ENCODE measurements at regions not wholly inside any gene's neighbourhood (a gene's known extent, or its start where the extent isn't known, plus 50 kb on each side); places are given as distances from the start of the nearest gene placed in this dataset.

DNA sequence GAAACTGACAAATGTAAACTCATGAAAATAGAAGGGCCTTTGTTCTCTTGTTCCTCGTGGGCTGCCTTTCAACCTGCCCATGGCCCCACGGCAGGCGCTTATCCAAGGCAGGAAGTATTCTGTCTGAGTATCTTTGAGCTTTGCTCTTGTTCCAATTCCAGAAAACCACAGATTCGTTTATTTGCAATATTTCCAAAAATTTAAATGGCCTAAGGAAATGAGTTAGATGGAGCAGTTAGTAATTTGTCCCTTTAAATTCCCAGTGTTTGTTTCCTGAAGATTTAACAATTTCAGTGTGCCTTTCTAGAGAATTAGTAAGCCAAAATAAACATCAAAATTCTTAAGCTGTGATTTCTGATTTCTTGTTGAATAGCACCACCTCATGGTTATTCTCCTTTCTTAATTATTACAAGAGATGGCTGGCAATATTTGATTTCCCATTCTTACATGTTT lies 299.4 kb upstream of the RASA1 start:
- peak overlapping the region in 1 of 7 donors; percentile 31 for H3K27ac Mint-ChIP-seq
- peaks cover 18 to 20% of the 10 kb centered on the region in 2 donors for H3K4me1 ChIP-seq (ENCODE audit: control insufficient read depth in 1 of 2, insufficient read depth in 2 of 2, low read length in 2 of 2)
- intact Hi-C loops (cut with micrococcal nuclease), result no loop called here
- no peak overlapping the region for H3K9ac ChIP-seq (ENCODE audit: insufficient read depth, low read length, poor library complexity, severe bottlenecking)
- H3K4me1 Mint-ChIP-seq, result peaks cover 19% of the 10 kb centered on the region
- H3K9me3 ChIP-seq (replicated peaks in 1 of 2; ENCODE audit: control insufficient read depth in 1 of 2, insufficient read depth in 1 of 2, low read length in 2 of 2), result no peaks in the 10 kb centered on the region
- TF ChIP-seq, protein P1, sequence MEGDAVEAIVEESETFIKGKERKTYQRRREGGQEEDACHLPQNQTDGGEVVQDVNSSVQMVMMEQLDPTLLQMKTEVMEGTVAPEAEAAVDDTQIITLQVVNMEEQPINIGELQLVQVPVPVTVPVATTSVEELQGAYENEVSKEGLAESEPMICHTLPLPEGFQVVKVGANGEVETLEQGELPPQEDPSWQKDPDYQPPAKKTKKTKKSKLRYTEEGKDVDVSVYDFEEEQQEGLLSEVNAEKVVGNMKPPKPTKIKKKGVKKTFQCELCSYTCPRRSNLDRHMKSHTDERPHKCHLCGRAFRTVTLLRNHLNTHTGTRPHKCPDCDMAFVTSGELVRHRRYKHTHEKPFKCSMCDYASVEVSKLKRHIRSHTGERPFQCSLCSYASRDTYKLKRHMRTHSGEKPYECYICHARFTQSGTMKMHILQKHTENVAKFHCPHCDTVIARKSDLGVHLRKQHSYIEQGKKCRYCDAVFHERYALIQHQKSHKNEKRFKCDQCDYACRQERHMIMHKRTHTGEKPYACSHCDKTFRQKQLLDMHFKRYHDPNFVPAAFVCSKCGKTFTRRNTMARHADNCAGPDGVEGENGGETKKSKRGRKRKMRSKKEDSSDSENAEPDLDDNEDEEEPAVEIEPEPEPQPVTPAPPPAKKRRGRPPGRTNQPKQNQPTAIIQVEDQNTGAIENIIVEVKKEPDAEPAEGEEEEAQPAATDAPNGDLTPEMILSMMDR (IDR thresholded peaks at IDR 0.05), result peak; percentile 64
- no peak overlapping the region for H3K4me2 ChIP-seq (replicated peaks; ENCODE audit: extremely low read depth, low read length, poor library complexity, severe bottlenecking)
- peaks cover 1 to 6% (median 2%) of the 10 kb centered on the region in 3 donors for H3K27me3 Mint-ChIP-seq (ENCODE audit: low read depth in 3 of 3)
- H3K27me3 ChIP-seq (ENCODE audit: control insufficient read depth in 2 of 2, insufficient read depth in 2 of 2, low read length in 2 of 2), result no peaks in the 10 kb centered on the region
- DNase-seq, result peak in 2 of 3 donors; percentile 21 to 40
- H3K4me3 Mint-ChIP-seq, result no peak overlapping the region
- no peak overlapping the region for H3K27ac ChIP-seq (ENCODE audit: low read depth in 1 of 2, low read length in 2 of 2)
- no peak overlapping the region for H3K4me3 ChIP-seq (replicated peaks in 1 of 3; ENCODE audit: low read depth in 2 of 3, low read length in 3 of 3)
- no peak overlapping the region for H2AFZ ChIP-seq (ENCODE audit: insufficient read depth, low read depth, low read length, poor library complexity, severe bottlenecking)
- no peaks in the 10 kb centered on the region for H3K36me3 Mint-ChIP-seq
- no peaks in the 10 kb centered on the region for H3K79me2 ChIP-seq (ENCODE audit: insufficient read depth, low read length)
- WGBS (ENCODE audit: insufficient coverage), result 10% methylated on average over 2 of the region's 4 CpGs
- no peaks in the 10 kb centered on the region for H3K36me3 ChIP-seq (replicated peaks in 1 of 2; ENCODE audit: control insufficient read depth in 1 of 2, insufficient read depth in 2 of 2, low read length in 2 of 2)
- no peaks in the 10 kb centered on the region for H3K9me3 Mint-ChIP-seq
- H4K20me1 ChIP-seq (ENCODE audit: insufficient read depth, low read length), result no peaks in the 10 kb centered on the region

GRCh38 chr5:86970361-86970760 lies 297.3 kb upstream of the RASA1 start:
- Mint-ChIP-seq H3K4me3 (no peak overlapping the region), H3K27me3 (ENCODE audit: low read depth in 3 of 3) (peaks cover 0 to 2% (median 1%) of the 10 kb centered on the region in 3 donors), H3K27ac (peak overlapping the region in 3 of 7 donors; percentile 50 to 80 (median 65)), H3K9me3 (no peaks in the 10 kb centered on the region), H3K36me3 (no peaks in the 10 kb centered on the region), H3K4me1 (peaks cover 27% of the 10 kb centered on the region)
- TF ChIP-seq, protein P1 (IDR thresholded peaks at IDR 0.05), result no peak
- Histone ChIP-seq H3K27ac (ENCODE audit: low read depth in 1 of 2, low read length in 2 of 2) (no peak overlapping the region), H3K9me3 (replicated peaks in 1 of 2; ENCODE audit: control insufficient read depth in 1 of 2, insufficient read depth in 1 of 2, low read length in 2 of 2) (no peaks in the 10 kb centered on the region), H3K4me3 (replicated peaks in 1 of 3; ENCODE audit: low read depth in 2 of 3, low read length in 3 of 3) (no peak overlapping the region), H3K4me1 (ENCODE audit: control insufficient read depth in 1 of 2, insufficient read depth in 2 of 2, low read length in 2 of 2) (peaks cover 23 to 27% of the 10 kb centered on the region in 2 donors), H3K27me3 (ENCODE audit: control insufficient read depth in 2 of 2, insufficient read depth in 2 of 2, low read length in 2 of 2) (no peaks in the 10 kb centered on the region), H2AFZ (ENCODE audit: insufficient read depth, low read depth, low read length, poor library complexity, severe bottlenecking) (peak overlapping the region; percentile 78), H4K20me1 (ENCODE audit: insufficient read depth, low read length) (no peaks in the 10 kb centered on the region), H3K36me3 (replicated peaks in 1 of 2; ENCODE audit: control insufficient read depth in 1 of 2, insufficient read depth in 2 of 2, low read length in 2 of 2) (no peaks in the 10 kb centered on the region), H3K9ac (ENCODE audit: insufficient read depth, low read length, poor library complexity, severe bottlenecking) (no peak overlapping the region), H3K79me2 (ENCODE audit: insufficient read depth, low read length) (no peaks in the 10 kb centered on the region), H3K4me2 (replicated peaks; ENCODE audit: extremely low read depth, low read length, poor library complexity, severe bottlenecking) (peak overlapping the region; percentile 11)
- intact Hi-C loops (cut with micrococcal nuclease), result loop anchor here in 1 of 2 donors (5.0 kb wide), 1 partner anchor 47 kb away; no protein-coding TSS in a partner anchor
- WGBS (ENCODE audit: insufficient coverage), result no CpG with 5 or more reads among the region's 3 CpGs
- peak in 2 of 3 donors; percentile 23 to 38 for DNase-seq

Data from CD14-positive monocyte (primary cell).